Umbilical cord (tissue), 1 donor: ENCODE measurements at regions not wholly inside any gene's neighbourhood (a gene's known extent, or its start where the extent isn't known, plus 50 kb on each side); places are given as distances from the start of the nearest gene placed in this dataset.
"Not testable (repeated sequence)": the region's sequence is repeated elsewhere in the genome, so short reads cannot be mapped to it uniquely, and the experiment has no call there.

Source experiments
- DNase-seq: peaks from one replicate; pipeline ENCODE4 v3.0.0-alpha.2; 2015; ENCODE audit warnings: low spot score

DNA sequence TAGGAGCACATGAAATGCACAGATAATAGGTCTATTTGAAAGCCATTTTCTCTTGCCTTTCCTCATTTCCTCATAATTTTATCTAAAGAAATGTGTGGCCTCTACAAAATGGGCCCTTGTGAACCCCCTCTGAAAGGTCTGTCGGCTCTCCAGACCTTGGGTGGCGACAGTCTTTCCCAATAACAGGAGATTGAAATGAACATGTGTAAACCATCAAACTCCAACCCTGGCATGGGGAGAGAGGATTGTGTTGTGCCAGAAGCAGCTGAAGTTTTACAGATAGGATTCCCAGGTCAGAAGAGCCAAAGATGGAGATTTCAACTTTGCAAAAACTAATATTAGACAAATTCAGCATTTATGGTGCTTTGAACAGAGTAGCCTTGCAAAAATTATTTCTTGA, 277.1 kb upstream of the ECI2 start:
- DNase-seq: peak; percentile 28

DNA sequence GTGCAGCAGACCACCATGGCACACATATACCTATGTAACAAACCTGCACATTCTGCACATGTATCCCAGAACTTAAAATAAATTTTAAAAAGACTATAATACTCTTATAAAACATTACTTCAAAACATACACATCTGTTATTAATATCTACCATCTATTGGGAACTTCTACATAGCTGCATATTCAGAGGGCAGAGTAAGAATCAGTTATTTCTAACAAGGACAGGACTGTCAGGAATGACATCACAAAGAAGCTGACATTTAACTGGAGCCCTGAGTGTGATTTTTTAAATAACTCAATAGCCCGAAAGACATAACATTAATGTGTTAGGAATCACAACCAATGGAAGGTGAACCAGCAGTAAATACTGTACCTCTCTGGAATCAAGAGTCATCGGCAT, 276.7 kb upstream of the ECI2 start:
- no peak for DNase-seq

DNA sequence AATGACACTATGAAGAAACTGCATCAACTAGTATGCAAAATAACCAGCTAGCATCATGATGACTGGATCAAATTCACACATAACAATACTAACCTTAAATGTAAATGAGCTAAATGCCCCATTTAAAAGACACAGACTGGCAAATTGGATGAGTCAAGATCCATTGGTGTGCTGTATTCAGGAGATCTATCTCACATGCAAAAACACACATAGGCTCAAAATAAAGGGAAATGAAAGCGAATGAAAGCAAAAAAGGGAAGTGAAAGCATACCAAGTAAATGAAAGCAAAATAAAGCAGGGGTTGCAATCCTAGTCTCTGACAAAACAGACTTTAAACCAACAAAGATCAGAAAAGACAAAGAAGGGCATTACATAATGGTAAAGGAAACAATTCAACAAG, 272.3 kb upstream of the ECI2 start:
- not testable (repeated sequence) for DNase-seq

DNA sequence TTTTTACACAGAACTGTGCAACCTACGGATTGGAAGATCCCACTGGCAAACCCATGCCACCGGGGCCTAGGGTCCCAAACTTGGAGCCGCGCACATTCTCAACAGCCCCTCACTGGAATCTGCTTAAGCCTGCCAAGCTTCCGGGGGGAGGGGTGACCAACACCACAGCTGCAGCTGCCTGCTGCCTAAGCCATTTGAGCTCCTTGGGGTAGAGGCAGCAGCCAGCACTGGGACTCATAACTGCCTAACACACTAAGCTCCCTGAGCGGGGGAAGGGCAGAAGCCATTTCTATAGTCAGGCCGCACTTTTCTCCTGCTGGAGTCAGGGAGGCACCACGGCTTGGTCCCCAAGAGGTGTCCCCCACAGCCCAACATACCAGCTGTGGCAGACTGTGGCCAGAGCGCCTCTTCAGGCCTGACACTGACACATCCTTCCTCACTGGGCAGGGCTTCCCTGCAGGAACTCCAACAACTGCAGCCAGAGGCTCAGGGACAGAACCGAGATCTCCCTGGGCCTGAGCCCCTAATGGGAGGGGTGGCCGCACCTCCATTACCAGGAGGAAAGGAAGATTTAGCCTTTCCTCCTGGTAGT, 270.3 kb upstream of the ECI2 start:
- DNase-seq: peak; percentile 57

DNA sequence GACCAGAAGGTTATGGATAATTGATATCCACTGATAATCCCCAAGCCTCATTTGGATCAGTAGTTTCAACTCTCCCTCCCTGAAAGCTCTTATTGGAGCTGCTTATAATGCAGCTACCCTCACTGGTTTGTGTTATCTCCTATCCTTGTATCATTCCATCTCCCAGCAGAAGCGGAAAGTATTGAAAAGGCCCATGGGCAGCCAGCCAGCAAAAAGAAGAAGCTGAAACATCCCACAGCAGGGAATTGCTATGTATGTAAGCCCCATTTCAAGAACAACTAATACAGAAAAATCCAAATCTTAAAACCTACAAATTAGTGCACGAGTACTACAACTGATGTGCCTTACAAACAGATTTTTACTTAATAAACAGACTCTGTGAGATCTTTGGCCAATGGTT, 269.0 kb upstream of the ECI2 start:
- DNase-seq: peak; percentile 74

DNA sequence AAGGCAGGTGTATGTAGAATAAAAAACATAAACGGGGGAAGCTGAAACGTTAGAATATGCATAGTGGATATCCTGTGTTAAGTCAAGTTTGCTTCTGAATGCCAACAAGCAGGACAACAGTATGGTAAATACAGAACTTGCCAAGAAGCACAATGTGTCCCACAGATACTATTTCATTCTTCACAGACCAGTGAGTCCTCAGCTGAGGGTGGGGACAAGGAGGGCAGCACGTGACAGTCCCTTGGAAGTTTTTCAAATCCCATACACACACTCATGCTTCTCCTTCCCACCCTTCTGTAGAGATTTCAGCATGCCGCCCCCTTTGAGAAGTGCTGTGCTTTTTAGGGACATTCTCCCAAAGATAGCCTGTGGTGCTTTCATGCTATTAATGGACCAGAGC, 268.5 kb upstream of the ECI2 start:
- DNase-seq: no peak

DNA sequence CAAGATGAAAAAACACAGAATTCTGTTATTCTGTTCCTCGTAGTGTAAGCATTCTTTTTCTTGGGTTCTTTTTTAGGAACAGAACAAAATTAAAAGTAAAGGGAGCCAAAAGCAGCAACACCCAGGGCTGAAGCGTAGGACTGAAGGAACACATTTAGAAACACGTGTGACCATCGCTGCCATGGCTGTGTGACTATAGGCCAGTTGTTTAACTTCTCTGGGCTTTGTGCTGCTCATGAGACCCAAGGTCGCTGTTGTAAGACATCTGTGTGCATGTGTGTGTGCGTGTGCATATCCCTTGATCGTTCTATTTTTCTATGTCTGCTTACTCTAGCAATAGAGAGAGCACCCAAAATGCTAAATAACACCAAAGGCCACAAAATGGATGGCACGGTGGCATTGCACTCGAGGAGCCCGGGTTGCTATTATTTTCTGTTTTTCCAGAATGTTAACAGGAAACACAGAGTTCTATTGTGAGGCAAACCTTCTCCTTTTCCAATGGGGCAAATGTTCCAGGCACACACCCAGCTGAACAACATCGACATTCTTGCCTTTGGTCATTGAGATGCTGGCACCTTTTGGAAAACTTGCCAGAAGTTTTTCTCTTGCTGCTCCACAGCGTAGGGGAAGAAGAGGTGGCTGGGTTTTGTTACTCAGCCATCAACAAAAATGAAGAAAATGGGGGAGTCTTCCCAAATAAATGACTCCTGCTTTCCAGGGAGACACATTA, 267.8 kb upstream of the ECI2 start:
- DNase-seq: no peak

DNA sequence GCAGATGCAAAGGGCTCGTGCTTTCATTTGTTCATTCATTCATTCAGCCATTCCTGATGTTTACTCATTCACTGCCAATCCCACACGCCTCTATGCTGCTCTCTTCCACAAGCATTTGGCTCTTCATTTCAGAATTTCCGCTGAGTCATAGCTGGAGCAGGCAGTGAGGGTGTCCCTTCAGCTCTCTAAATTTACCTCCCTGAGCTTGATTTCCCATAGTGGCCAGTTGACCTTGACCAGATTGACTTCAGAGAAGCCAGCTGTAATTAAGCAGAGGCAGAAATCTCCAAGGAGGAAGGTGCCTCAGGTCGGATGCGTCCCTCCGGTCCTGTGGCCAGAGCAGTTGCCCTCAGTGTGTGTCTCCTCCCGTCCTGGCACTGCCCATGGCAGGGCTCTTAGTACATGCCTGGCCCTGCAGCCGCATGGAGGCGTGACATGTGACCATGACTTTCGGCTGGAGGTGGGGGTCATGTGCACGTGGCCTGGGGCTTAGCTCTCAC, 267.2 kb upstream of the ECI2 start:
- peak; percentile 42 for DNase-seq

DNA sequence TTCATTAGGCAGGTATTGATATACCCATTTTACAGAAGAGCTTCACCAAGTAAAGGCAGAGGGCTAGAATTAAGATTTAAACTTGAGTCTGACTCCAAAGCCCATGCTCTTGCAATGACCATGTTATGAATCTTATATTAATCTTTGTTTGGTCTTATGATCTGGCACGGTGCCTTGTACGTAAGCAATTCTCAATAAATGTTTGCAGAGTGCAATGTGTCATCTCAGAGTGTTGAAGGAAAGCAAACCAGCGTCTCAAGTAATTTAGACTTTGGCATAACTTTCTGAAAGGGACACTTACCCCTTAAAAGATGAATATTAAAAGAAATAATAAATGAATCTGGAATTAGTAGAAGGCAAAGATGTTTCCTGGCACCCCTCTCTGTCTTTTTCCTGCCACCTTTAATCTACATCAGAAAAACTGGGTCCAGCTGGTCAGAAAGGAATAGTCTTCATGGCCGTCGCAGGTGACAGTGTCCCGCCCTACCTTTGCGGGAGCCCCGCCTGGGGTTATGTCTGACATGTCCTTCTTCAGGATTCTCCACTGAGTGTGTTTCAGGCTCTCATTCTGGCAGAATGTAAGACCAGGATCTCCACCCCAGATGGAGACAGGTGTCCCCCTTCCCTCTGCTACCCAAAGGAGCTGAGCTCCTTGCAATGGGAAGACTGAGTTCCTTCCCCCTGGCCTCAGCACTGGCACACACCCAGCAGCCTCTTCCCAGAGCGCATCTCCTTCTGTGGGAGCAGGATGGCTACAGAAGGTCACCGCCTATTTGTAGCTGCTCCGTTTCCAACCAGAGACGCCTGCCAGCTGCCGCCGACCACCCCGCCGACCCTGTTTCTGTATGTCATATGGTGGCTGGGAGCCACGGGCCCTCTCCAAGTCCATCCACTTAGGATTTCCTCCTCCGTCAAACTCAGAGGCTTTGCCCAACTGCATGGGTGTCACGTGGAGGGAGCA, 266.3 kb upstream of the ECI2 start:
- DNase-seq: no peak

DNA sequence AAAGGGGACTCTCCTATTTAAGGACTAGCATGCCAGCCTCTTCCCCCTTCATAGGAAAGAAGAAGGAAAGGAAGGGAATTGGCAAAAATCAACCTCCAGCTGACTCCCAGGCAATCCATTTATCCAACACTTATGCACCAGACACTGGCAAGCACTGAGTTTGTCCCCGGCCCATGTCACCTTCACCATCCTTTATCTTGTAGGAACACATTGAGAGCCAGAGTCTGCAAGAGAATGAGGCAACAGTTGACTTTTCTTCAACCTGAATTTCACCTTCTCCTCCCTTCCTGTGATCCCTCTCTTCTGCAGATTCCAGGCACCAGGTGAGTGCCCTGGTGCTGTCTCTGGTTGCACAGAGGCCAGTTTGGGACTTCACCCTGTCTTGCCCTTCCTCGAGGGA, 264.3 kb upstream of the ECI2 start:
- DNase-seq: no peak

DNA sequence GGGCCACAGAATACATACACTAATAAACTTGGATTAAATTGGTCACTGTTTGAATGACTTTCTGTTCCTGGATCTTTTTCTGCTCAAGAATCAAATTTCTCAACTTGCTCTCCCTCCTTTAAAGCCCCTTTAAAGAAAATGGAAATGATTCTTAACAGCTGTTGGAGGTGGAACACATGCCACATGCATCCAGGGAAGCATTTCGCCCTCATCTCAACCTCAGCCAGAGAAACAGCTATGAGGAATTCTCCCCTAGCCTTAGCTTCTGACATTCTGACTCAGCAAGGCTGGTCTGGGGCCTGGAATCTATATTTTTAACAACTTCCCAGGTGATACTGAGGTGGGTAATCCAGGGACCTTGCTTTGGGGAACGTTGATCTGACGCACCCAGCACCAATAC, 263.4 kb upstream of the ECI2 start:
- DNase-seq: no peak

DNA sequence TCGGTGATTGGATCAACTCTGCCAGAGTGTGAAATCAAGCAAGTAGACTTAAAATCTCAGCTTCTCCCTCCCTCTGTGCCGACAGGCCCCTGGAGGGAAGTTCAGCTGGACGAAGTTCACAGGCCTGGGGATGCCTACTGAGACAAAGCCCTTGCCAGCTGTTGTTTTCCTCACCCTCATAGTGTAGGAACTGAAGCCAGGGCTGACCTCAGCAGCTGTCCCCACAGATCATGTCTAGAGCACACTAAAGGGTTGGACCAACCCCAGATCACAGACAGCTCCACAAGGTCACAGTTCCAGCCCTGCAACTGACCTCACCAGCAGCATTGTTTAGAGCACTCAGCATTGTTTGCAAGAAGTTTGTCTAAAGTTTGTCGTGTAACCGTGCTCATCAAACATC, 261.9 kb upstream of the ECI2 start:
- no peak for DNase-seq

DNA sequence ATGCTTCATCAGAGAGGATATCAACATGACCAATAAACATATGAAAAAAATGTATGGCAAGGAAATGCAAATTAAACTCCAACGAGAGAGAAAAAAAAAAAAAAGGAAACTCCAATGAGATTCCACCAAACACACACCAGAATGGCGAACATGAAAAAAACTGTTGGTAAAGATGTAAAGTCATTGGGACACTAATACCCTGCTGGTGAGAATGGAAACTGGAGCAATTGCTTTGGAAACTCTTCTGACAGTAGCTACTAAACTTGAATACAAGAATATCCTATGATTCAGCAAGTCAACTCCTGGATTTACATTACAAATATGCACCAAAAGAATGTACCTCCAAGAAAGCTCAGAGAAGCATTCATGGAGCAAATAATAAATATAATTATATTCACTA, 260.7 kb upstream of the ECI2 start:
- DNase-seq: no peak

DNA sequence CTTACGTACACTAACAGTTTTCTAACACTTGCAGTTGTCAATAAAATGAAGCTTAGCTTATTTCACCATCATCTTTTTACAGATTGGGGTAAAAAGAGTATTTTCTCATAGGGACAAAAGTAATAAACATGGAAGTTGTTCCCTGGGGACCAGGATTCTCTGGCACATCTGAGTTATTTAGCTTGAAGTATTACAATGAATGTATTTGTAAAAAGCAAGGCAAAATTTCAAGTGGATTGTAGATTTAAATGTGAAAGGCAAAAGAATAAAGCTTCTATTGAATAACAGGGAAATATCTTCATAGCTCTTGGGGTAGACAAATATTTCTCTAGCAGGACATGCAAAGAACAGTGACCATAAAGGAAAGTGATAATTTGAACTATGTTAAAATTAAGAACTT, 260.0 kb upstream of the ECI2 start:
- DNase-seq: no peak

DNA sequence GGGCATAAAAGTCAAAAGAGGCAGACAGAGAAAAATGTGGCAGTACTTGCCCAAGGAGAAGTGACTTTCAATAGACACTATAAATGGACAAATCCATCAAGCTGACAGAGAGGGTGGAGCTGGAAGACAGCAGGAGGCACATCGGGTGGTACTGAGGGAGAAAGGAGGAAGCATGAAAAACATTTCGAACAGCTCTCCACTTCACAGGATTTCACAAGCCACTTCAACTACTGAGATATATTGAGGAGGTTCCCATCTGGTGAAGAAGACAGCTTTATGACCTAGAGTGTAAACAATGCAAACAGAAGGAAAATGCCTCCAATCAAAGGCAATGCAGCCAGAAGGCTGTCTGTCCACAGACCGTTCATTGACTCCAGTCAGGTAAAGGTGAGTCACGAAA, 259.4 kb upstream of the ECI2 start:
- no peak for DNase-seq

DNA sequence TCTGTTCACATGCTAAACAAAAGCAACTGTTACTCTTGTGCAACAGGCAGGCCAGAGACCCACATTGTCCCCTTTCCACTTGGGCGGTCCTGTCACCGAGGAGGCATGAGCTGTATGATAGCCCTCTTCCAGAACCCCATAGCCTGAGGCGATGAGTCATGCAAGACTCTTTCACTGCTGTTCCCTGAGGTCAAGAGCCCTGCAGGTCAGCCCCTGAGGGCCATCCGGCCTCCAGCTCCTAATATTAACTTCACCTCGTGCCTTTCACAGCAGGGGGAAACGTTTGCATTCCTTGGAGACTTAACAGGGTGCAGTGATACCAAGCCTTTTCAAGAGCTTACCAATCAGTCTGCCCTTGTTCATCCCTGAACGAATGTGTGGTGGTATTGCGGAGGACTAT, 253.3 kb upstream of the ECI2 start:
- DNase-seq: no peak

DNA sequence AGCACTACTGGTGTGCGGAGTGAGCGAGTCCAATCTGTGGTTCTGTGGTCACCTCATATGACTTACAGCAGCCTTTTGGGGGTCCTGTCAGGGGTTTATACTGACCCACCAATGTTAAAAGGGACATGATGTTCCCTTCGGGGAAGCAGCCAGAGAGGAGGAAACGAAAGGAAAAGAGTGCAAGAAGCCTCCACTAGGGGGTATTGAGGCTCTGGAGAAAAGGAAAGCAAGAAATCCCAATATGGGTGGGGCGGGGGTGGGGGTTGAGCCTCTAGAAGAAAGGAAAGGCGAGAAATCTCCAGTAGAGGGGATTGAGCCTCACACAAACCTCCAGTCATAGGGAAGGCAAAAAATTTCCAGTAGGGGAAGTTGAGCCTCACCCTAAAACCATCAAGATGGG, 249.3 kb upstream of the ECI2 start:
- no peak for DNase-seq

DNA sequence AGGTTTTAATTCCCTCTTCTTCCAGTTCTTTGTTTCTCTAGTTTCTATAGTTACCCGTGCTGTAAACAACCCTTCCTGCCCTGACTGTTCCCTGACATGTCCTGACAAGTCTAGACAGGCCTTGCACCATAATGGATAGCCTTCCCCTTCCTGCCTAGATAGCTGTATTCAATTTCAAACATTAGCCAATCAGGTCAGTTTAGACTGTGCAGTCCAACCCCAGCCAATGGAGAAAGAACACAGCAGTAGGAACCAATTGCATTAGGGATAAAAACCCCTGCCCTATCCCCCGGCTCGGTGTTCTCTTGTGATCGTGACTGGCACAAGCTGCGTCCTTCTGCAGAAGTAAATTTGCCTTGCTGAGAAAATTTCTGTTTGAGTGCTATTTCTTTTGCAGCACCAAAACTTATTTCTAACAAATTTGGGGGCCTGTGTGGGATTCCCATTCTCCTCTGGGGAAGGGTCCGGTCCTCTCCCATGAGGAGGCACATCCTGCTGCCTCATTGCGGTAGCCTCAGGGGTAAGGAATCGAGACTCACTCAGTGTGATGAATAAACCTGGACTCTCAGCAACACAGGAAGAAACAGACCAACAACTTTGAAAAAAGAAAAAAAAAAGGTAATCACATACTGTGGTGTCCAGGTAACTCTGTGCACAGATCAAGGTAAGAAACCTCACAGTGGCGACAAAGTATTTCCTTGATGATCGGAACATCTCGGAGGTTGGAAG, 248.7 kb upstream of the ECI2 start:
- DNase-seq: no peak

DNA sequence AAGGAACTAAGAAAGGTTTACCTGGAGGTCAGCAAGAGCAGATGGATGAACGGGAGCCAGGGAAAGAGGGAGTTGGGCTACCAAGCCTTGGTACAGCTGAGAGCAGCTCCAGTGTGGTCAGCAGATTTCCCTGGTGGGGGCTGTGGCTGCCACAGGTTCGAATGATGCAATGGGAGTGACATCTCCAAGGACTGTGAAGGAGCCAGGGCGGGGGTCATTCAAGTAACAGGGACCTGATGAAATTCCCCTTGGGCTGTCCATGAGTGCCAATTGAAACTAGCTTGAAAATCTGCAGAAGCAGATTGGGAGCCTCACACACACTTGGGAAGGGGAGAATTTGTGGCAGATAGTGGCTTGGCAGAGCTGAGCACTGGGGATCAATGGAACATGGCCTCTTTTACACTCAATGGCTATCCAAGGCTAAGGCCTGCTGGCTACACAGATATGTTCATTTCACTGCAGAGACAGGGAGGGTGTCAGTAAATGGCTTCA, 247.0 kb upstream of the ECI2 start:
- DNase-seq: no peak

DNA sequence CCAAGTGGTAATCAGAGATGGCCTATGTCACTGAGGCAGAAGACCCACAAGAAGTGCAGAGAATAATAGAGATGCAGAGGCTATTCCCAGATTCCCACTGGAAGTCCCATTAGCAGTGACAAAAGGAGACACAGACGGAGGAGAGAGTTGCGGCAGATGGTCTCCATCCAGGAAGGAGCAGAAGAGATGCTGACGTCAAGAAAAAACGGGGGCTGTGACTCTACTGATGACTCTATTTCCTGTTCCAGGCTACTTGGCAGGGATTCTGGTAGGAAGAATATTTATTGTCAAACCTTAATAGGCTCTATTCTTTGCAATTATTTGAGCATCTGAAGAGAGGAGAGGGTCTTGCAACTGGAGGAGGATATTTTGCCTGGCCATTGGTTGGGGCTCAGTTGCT, 246.0 kb upstream of the ECI2 start:
- no peak for DNase-seq

DNA sequence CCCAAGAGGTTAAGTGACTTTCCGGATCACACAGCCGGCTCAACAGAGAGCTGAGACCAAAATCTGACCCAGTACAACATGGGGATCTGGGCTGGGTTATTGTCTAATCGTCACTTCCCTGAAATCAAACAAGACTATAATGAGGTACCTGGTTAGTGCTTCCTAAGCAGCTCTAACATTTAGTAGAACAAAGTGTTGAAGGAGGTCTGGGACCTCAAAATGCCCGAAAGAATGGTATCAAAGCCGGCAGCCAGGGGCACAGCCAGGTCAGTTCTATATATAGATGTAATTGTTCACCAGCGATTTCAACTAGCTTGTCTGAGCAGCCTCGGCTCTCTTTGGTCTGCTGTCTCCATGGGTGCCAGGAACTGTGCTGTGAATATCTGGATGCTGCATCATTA, 245.5 kb upstream of the ECI2 start:
- no peak for DNase-seq

DNA sequence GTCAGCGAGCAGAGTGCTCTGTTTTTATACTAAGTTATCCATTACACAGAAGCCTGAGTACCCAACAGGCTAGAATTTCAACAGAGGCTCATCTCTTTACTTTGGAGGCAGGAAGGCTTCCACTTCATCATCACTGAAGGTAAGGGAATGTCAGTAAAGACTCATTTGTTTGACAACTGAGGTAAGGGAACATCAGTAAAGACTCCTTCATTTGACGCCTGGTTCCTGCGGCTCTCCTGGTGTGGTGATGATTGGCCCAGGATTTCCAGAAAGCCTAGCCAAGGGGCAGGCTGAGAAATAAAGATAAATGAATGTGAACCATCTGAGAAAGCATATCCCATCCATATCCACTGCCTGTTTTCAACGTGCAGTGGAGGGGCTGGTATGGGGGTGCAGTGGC, 244.6 kb upstream of the ECI2 start:
- no peak for DNase-seq
